KMS-11 (cell line): ENCODE measurements at regions not wholly inside any gene's neighbourhood (a gene's known extent, or its start where the extent isn't known, plus 50 kb on each side); places are given as distances from the start of the nearest gene placed in this dataset.

Experiments used
- H2AFZ ChIP-seq: fragments of 200-600 bp; sonication (generic); 2 replicates; pipeline ENCODE4 v1.6.1; 2016; ENCODE audit warnings: antibody characterized with exemption, mixed run types, low read depth
- H3K27ac ChIP-seq: fragments of 200-600 bp; sonication (generic); 2 replicates; pipeline ENCODE4 v1.6.1; 2016; ENCODE audit warnings: mild to moderate bottlenecking, mixed run types
- H3K27me3 ChIP-seq: fragments of 200-600 bp; sonication (generic); 2 replicates; pipeline ENCODE4 v1.6.1; 2017; ENCODE audit warnings: mild to moderate bottlenecking, low read depth, mixed run types, moderate library complexity; ENCODE audit not compliant: insufficient read depth
- H3K36me3 ChIP-seq: fragments of 200-600 bp; sonication (generic); 2 replicates; pipeline ENCODE4 v1.6.1; 2017; ENCODE audit warnings: mild to moderate bottlenecking, mixed run types; ENCODE audit not compliant: insufficient read depth
- H3K4me1 ChIP-seq: fragments of 200-600 bp; sonication (generic); 2 replicates; pipeline ENCODE4 v1.6.1; 2016; ENCODE audit warnings: mild to moderate bottlenecking, low read depth, mixed run types; ENCODE audit not compliant: poor library complexity, severe bottlenecking
- H3K4me2 ChIP-seq: fragments of 200-600 bp; sonication (generic); 2 replicates; pipeline ENCODE4 v1.7.0; 2016; ENCODE audit warnings: mild to moderate bottlenecking, mixed run types
- H3K4me3 ChIP-seq: fragments of 200-600 bp; sonication (generic); IDR thresholded peaks from 2 replicates; pipeline ENCODE4 v1.6.1; 2017; ENCODE audit warnings: low read depth, low read length, mixed read lengths; ENCODE audit not compliant: insufficient read depth
- H3K79me2 ChIP-seq: fragments of 200-600 bp; sonication (generic); 2 replicates; pipeline ENCODE4 v1.6.1; 2016; ENCODE audit warnings: low read depth, mixed run types; ENCODE audit not compliant: insufficient read depth
- H3K9ac ChIP-seq: fragments of 200-600 bp; sonication (generic); 2 replicates; pipeline ENCODE4 v1.6.1; 2016; ENCODE audit warnings: mild to moderate bottlenecking, mixed run types
- H4K20me1 ChIP-seq: fragments of 200-600 bp; sonication (generic); 2 replicates; pipeline ENCODE4 v1.6.1; 2016; ENCODE audit warnings: mild to moderate bottlenecking, mixed run types; ENCODE audit not compliant: insufficient read depth
- TF ChIP-seq, protein P1 (sequence below): fragments of 200-600 bp; sonication (generic); conservative IDR thresholded peaks from 2 replicates; pipeline ENCODE4 v1.6.1; 2017; ENCODE audit warnings: low read depth, mild to moderate bottlenecking, antibody characterized with exemption, low read length, moderate library complexity, mixed read lengths

DNA sequence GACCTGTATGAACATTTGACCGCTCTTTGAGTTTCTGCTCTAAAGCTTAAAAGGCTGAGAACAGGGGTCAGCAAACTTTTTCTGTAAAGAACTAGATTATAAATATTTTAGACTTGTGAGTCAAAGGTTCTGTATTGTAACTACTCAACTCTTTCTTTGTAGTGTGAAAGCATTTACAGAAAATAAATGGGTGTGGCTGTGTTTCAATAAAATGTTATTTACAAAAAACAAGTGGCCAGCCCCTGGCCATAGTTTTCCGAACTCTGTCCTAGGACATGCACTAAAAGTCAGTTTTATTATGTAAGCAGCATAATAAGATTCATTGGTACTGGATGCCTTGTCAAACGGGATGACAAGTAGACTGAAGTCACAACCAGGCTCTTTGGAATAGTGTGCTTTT, 434.9 kb downstream of the ZEB2 start:
- H3K27ac ChIP-seq, result no peak overlapping the region
- H3K36me3 ChIP-seq, result no peaks in the 10 kb centered on the region
- H3K27me3 ChIP-seq, result no peaks in the 10 kb centered on the region
- H3K4me1 ChIP-seq, result no peaks in the 10 kb centered on the region
- H3K9ac ChIP-seq, result no peak overlapping the region
- no peak overlapping the region for H3K4me2 ChIP-seq
- no peak overlapping the region for H2AFZ ChIP-seq
- no peaks in the 10 kb centered on the region for H4K20me1 ChIP-seq
- H3K4me3 ChIP-seq, result no peak overlapping the region
- H3K79me2 ChIP-seq, result no peaks in the 10 kb centered on the region
- TF ChIP-seq, protein P1, sequence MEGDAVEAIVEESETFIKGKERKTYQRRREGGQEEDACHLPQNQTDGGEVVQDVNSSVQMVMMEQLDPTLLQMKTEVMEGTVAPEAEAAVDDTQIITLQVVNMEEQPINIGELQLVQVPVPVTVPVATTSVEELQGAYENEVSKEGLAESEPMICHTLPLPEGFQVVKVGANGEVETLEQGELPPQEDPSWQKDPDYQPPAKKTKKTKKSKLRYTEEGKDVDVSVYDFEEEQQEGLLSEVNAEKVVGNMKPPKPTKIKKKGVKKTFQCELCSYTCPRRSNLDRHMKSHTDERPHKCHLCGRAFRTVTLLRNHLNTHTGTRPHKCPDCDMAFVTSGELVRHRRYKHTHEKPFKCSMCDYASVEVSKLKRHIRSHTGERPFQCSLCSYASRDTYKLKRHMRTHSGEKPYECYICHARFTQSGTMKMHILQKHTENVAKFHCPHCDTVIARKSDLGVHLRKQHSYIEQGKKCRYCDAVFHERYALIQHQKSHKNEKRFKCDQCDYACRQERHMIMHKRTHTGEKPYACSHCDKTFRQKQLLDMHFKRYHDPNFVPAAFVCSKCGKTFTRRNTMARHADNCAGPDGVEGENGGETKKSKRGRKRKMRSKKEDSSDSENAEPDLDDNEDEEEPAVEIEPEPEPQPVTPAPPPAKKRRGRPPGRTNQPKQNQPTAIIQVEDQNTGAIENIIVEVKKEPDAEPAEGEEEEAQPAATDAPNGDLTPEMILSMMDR, result no peak

DNA sequence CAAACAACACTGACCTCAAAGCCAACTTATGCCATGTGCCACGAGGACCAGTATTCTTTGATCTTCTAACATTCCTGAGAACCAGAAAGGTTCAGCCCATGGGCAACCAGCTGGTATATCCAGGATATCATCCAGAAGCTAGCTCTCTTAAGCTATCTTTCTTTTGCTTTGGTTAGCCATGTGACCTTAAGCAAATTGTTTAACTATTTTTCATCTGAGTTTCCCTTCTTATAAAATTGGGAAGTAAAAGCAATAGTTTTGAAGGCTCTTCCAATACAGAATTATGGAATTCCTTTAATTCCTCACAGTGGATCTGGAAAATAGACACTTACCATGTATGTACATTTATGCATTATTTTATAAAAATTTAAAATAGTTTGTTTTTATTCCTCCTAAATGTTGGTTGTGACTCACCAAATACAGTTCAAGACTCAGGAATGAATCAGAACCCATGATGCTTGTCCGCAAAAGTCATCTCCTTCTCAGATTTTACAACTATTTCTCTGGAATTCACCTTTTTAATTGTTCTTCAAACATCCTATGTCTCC, 435.7 kb downstream of the ZEB2 start:
- TF ChIP-seq, protein P1, result no peak

DNA sequence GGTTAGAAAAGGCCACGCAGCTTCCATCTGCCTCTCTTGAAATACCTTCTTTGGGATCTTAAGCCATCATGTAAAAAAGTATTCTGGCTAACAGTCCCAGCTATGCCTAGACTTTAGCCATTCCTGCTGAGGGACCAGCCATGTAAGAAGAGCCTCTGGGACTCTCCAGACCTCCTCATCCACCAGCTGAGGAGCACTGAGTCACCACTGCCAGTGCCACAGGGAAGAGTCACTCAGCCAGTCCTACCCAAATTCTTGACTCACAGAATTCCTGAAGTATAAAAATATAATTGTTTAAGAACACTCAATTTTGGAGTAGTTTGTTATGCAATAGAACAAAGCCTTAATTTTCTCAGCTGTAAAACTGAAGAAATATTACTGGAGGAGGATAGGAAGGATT, 436.7 kb downstream of the ZEB2 start:
- H3K79me2 ChIP-seq, result no peaks in the 10 kb centered on the region
- no peaks in the 10 kb centered on the region for H3K36me3 ChIP-seq
- H3K27ac ChIP-seq, result no peak overlapping the region
- H4K20me1 ChIP-seq, result no peaks in the 10 kb centered on the region
- H3K4me3 ChIP-seq, result no peak overlapping the region
- H3K4me2 ChIP-seq, result no peak overlapping the region
- H3K27me3 ChIP-seq, result no peaks in the 10 kb centered on the region
- H3K9ac ChIP-seq, result no peak overlapping the region
- H3K4me1 ChIP-seq, result no peaks in the 10 kb centered on the region
- TF ChIP-seq, protein P1, result no peak
- no peak overlapping the region for H2AFZ ChIP-seq

More for the DNA sequence above, 435.7 kb downstream of the ZEB2 start:
- H3K27ac ChIP-seq, result no peak overlapping the region
- H3K79me2 ChIP-seq, result no peaks in the 10 kb centered on the region
- H3K27me3 ChIP-seq, result no peaks in the 10 kb centered on the region
- no peaks in the 10 kb centered on the region for H3K4me1 ChIP-seq
- H3K36me3 ChIP-seq, result no peaks in the 10 kb centered on the region
- H3K9ac ChIP-seq, result no peak overlapping the region
- H3K4me3 ChIP-seq, result no peak overlapping the region
- no peak overlapping the region for H2AFZ ChIP-seq
- no peak overlapping the region for H3K4me2 ChIP-seq
- H4K20me1 ChIP-seq, result no peaks in the 10 kb centered on the region

DNA sequence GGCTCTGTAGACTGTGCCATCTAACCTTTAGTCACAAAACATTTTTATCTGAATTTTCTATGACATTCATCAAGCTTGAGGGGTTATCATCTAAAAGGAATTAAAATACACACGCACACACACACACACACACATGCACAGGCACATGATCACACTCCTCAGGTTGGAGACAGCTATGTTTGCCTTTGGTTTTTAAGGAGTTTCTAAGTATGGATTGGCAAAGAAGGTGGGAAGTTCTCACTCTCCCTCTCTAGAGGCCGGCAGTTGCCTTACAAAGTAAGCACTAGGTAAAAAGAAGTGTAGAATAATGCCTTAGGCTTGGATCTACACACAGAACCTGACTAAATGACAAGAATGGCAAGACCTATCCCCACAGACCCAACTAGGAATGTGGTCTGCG, 437.1 kb downstream of the ZEB2 start:
- Histone ChIP-seq H3K9ac (no peak overlapping the region), H3K4me3 (no peak overlapping the region), H3K27me3 (no peaks in the 10 kb centered on the region), H2AFZ (no peak overlapping the region), H3K79me2 (no peaks in the 10 kb centered on the region), H3K27ac (no peak overlapping the region), H3K4me1 (no peaks in the 10 kb centered on the region), H3K4me2 (no peak overlapping the region), H4K20me1 (no peaks in the 10 kb centered on the region), H3K36me3 (no peaks in the 10 kb centered on the region)
- TF ChIP-seq, protein P1, result no peak
